ENCODE measurements at regions not wholly inside any gene's neighbourhood (a gene's known extent, or its start where the extent isn't known, plus 50 kb on each side); places are given as distances from the start of the nearest gene placed in this dataset.

- Mint-ChIP-seq H3K36me3 (ENCODE audit: low read depth) (no peaks in the 10 kb centered on the region), H3K27ac (ENCODE audit: unreplicated experiment) (no peak overlapping the region), H3K4me3 (ENCODE audit: unreplicated experiment) (no peak overlapping the region), H3K27me3 (ENCODE audit: low read depth) (peaks cover 5% of the 10 kb centered on the region), H3K4me1 (ENCODE audit: low read depth) (no peaks in the 10 kb centered on the region), H3K9me3 (ENCODE audit: low read depth) (peaks cover 2% of the 10 kb centered on the region)
- no peak for DNase-seq (ENCODE audit: low spot score)
- TF ChIP-seq, protein P1, sequence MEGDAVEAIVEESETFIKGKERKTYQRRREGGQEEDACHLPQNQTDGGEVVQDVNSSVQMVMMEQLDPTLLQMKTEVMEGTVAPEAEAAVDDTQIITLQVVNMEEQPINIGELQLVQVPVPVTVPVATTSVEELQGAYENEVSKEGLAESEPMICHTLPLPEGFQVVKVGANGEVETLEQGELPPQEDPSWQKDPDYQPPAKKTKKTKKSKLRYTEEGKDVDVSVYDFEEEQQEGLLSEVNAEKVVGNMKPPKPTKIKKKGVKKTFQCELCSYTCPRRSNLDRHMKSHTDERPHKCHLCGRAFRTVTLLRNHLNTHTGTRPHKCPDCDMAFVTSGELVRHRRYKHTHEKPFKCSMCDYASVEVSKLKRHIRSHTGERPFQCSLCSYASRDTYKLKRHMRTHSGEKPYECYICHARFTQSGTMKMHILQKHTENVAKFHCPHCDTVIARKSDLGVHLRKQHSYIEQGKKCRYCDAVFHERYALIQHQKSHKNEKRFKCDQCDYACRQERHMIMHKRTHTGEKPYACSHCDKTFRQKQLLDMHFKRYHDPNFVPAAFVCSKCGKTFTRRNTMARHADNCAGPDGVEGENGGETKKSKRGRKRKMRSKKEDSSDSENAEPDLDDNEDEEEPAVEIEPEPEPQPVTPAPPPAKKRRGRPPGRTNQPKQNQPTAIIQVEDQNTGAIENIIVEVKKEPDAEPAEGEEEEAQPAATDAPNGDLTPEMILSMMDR (IDR thresholded peaks at IDR 0.05), result no peak
Observed at GRCh38 chr1:34619256-34619655, 135.6 kb upstream of the GJB5 start.

DNA sequence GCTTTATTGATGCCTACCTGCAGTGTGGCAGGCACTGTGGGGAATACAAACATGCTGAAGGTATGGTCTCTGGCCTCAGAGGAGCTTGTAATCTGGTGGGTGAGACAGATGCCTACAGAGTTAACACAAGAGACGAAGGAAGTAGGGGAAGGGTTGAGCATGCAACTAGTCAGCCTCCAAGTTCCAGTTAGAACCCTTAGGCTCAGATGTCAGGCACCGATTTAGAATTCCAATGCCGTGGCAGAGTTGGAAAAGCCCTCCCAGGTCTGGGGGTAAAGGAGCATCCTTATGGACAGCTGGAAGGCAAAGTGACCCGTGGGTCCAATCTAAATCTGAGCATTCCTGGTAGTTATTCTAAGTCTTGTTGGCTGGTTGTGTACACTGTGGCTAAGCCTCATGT, 132.9 kb upstream of the GJB5 start:
- Mint-ChIP-seq H3K4me3 (ENCODE audit: unreplicated experiment) (no peak overlapping the region), H3K27ac (ENCODE audit: unreplicated experiment) (no peak overlapping the region), H3K36me3 (ENCODE audit: low read depth) (no peaks in the 10 kb centered on the region), H3K4me1 (ENCODE audit: low read depth) (no peaks in the 10 kb centered on the region), H3K9me3 (ENCODE audit: low read depth) (no peaks in the 10 kb centered on the region), H3K27me3 (ENCODE audit: low read depth) (peaks cover 5% of the 10 kb centered on the region)
- TF ChIP-seq, protein P1 (IDR thresholded peaks at IDR 0.05), result no peak
- no peak for DNase-seq (ENCODE audit: low spot score)

GRCh38 chr1:34625521-34626015, 129.3 kb upstream of the GJB5 start:
- Mint-ChIP-seq H3K27ac (ENCODE audit: unreplicated experiment) (no peak overlapping the region), H3K4me3 (ENCODE audit: unreplicated experiment) (no peak overlapping the region), H3K27me3 (ENCODE audit: low read depth) (peaks cover 4% of the 10 kb centered on the region), H3K4me1 (ENCODE audit: low read depth) (no peaks in the 10 kb centered on the region), H3K36me3 (ENCODE audit: low read depth) (no peaks in the 10 kb centered on the region), H3K9me3 (ENCODE audit: low read depth) (no peaks in the 10 kb centered on the region)
- no peak for DNase-seq (ENCODE audit: low spot score)
- TF ChIP-seq, protein P1 (IDR thresholded peaks at IDR 0.05), result no peak

DNA sequence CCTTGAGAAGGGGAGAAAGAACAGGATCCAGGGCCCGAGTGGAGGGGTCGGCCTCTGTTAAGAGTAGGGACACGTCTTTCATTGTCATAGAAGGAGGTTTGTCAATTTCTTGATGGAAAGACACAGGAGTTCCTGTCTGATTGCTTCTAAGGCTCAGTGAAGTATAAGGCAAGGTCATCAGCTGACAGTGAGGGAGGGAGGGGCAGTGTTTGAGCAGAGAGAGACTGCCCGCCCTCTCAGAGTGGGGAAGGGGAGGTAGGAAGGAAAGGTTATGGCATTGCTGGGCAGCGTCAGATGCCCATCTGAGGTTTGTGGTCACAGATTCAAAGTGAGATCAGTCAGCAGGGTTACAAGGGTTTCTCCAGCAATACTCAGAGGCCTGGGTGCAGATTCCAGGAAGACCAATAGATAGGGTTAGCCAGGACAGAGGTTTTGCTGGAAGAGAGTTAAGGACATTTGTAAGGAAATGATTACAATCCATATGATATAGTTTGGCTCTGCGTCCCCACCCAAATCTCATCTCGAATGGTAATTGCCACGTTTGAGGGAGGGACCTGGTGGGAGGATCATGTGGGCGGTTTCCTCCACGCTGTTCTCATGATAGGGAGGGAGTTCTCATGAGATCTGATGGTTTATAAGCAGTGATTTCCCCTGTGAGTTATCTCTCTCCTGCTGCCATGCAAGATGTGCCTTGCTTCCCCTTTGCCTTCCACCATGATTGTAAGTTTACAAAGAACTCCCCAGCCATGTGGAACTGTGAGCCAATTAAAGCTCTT, 127.2 kb upstream of the GJB5 start:
- TF ChIP-seq, protein P1 (IDR thresholded peaks at IDR 0.05), result no peak
- no peak overlapping the region for H3K4me3 Mint-ChIP-seq (ENCODE audit: unreplicated experiment)
- no peaks in the 10 kb centered on the region for H3K9me3 Mint-ChIP-seq (ENCODE audit: low read depth)
- H3K27ac Mint-ChIP-seq (ENCODE audit: unreplicated experiment), result no peak overlapping the region
- H3K4me1 Mint-ChIP-seq (ENCODE audit: low read depth), result no peaks in the 10 kb centered on the region
- H3K27me3 Mint-ChIP-seq (ENCODE audit: low read depth), result peaks cover 3% of the 10 kb centered on the region
- no peak for DNase-seq (ENCODE audit: low spot score)
- no peaks in the 10 kb centered on the region for H3K36me3 Mint-ChIP-seq (ENCODE audit: low read depth)

- Mint-ChIP-seq H3K9me3 (ENCODE audit: low read depth) (no peaks in the 10 kb centered on the region), H3K27me3 (ENCODE audit: low read depth) (peaks cover 3% of the 10 kb centered on the region), H3K36me3 (ENCODE audit: low read depth) (no peaks in the 10 kb centered on the region), H3K27ac (ENCODE audit: unreplicated experiment) (no peak overlapping the region), H3K4me3 (ENCODE audit: unreplicated experiment) (no peak overlapping the region), H3K4me1 (ENCODE audit: low read depth) (no peaks in the 10 kb centered on the region)
- TF ChIP-seq, protein P1 (IDR thresholded peaks at IDR 0.05), result no peak
- no peak for DNase-seq (ENCODE audit: low spot score)
Observed at GRCh38 chr1:34631126-34631525, 123.7 kb upstream of the GJB5 start.
